ENCODE measurements at regions not wholly inside any gene's neighbourhood (a gene's known extent, or its start where the extent isn't known, plus 50 kb on each side); places are given as distances from the start of the nearest gene placed in this dataset.

DNA sequence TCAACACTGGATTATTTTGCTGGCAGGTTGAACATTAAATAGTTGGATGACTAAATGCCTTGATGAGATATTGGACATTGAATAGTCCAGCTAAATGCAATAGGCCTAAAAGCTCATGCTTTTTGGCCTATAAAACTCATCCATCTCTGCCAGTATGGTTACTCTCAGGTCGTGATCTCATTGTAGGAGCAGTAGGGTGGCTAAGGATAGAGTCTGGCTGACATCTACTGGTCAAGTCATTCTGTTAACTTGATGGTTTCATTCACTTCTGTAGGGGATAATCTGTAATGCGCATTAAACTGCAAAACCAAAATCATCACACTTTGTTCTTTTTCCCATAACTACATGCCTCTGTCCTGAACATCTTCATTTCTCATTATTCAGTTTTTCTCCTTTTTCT lies 227.0 kb downstream of the DKK2 start:
- TF ChIP-seq, protein P1, sequence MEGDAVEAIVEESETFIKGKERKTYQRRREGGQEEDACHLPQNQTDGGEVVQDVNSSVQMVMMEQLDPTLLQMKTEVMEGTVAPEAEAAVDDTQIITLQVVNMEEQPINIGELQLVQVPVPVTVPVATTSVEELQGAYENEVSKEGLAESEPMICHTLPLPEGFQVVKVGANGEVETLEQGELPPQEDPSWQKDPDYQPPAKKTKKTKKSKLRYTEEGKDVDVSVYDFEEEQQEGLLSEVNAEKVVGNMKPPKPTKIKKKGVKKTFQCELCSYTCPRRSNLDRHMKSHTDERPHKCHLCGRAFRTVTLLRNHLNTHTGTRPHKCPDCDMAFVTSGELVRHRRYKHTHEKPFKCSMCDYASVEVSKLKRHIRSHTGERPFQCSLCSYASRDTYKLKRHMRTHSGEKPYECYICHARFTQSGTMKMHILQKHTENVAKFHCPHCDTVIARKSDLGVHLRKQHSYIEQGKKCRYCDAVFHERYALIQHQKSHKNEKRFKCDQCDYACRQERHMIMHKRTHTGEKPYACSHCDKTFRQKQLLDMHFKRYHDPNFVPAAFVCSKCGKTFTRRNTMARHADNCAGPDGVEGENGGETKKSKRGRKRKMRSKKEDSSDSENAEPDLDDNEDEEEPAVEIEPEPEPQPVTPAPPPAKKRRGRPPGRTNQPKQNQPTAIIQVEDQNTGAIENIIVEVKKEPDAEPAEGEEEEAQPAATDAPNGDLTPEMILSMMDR (IDR thresholded peaks at IDR 0.05) = no peak
- TF ChIP-seq POLR2A (IDR thresholded peaks at IDR 0.05) = no peak
